H1 (cell line): ENCODE measurements at regions not wholly inside any gene's neighbourhood (a gene's known extent, or its start where the extent isn't known, plus 50 kb on each side); places are given as distances from the start of the nearest gene placed in this dataset.

Source experiments
- CTCF ChIA-PET: fragments of 300-600 bp; sonication (Branson Sonifier 250); formaldehyde crosslinking; loops from one replicate; lab custom pipeline; 2021; ENCODE audit not compliant: partially characterized antibody; lab: Charles Lee
- POLR2A ChIA-PET: fragments of 300-600 bp; sonication (Branson Sonifier 250); formaldehyde crosslinking; loops from one replicate; lab custom pipeline; 2021; ENCODE audit warnings: inconsistent platforms; ENCODE audit not compliant: partially characterized antibody; lab: Charles Lee
- DNase-seq, 2 experiments: peaks; one replicate each; pipeline versions ENCODE4 v3.0.0 to v3.0.0-alpha.2; 2010 to 2022; ENCODE audit warnings: low spot score in 2 of 2, low read depth in 1 of 2, mixed read lengths in 1 of 2
- FAIRE-seq: peaks from 2 replicates; lab custom pipeline; 2011; peaks lifted over from hg19 to GRCh38; lab: Jason Lieb, UNC
- H2AFZ ChIP-seq: 2 replicates; pipeline ENCODE4 v1.8.1; 2012; ENCODE audit warnings: low read length, inconsistent platforms
- H2AK5ac ChIP-seq: 2 replicates; pipeline ENCODE4 v1.6.1; 2013; ENCODE audit warnings: low read depth, low read length
- H2BK120ac ChIP-seq: replicated peaks from 2 replicates; pipeline ENCODE3; 2013; ENCODE audit warnings: low read depth, low read length, inconsistent platforms
- H2BK12ac ChIP-seq: 2 replicates; pipeline ENCODE4 v1.6.1; 2013; ENCODE audit warnings: low read depth, low read length
- H2BK15ac ChIP-seq: 2 replicates; pipeline ENCODE4 v1.6.1; 2013; ENCODE audit warnings: low read length
- H2BK20ac ChIP-seq: 2 replicates; pipeline ENCODE4 v1.6.1; 2013; ENCODE audit warnings: low read length
- H2BK5ac ChIP-seq: 2 replicates; pipeline ENCODE4 v1.6.1; 2013; ENCODE audit warnings: low read depth, low read length
- H3K14ac ChIP-seq: 2 replicates; pipeline ENCODE4 v1.6.1; 2013; ENCODE audit warnings: inconsistent platforms; ENCODE audit not compliant: insufficient read length
- H3K18ac ChIP-seq: 2 replicates; pipeline ENCODE4 v1.6.1; 2013; ENCODE audit warnings: low read length; ENCODE audit errors: extremely low read depth
- H3K23ac ChIP-seq: 2 replicates; pipeline ENCODE4 v1.6.1; 2013; ENCODE audit warnings: inconsistent platforms; ENCODE audit not compliant: insufficient read length
- H3K23me2 ChIP-seq: 2 replicates; pipeline ENCODE4 v1.6.1; 2013; ENCODE audit warnings: low read depth, low read length
- H3K27ac ChIP-seq: 2 replicates; pipeline ENCODE4 v1.6.1; 2011; ENCODE audit warnings: low read depth, low read length, inconsistent platforms
- H3K27me3 ChIP-seq, 4 experiments: replicated peaks in 1 of 4; 1 replicate in 1 of 4; 2 replicates in 3 of 4; pipeline versions ENCODE4 v1.6.1 to v1.8.1; 2011 to 2013; ENCODE audit warnings: low read length in 3 of 4, mild to moderate bottlenecking in 3 of 4, inconsistent platforms in 2 of 4, mixed read lengths in 2 of 4, moderate library complexity in 1 of 4; ENCODE audit not compliant: control insufficient read depth in 3 of 4, insufficient read depth in 3 of 4; ENCODE audit errors: extremely low read depth in 1 of 4
- H3K36me3 ChIP-seq, 4 experiments: 2 replicates each; pipeline versions ENCODE4 v1.6.1 to v1.8.1; 2011 to 2013; ENCODE audit warnings: mild to moderate bottlenecking in 4 of 4, low read length in 3 of 4, moderate library complexity in 2 of 4, control low read depth in 1 of 4, inconsistent platforms in 1 of 4; ENCODE audit not compliant: insufficient read depth in 4 of 4, control insufficient read depth in 2 of 4
- H3K4ac ChIP-seq: replicated peaks from 2 replicates; pipeline ENCODE3; 2013; ENCODE audit warnings: low read length, low read depth, mixed read lengths, inconsistent platforms; ENCODE audit not compliant: insufficient read length
- H3K4me1 ChIP-seq, 4 experiments: replicated peaks in 1 of 4; 1 replicate in 1 of 4; 2 replicates in 3 of 4; pipeline versions ENCODE4 v1.6.1 to v1.8.1; 2011 to 2013; ENCODE audit warnings: low read length in 3 of 4, inconsistent platforms in 2 of 4, mixed read lengths in 1 of 4; ENCODE audit not compliant: insufficient read depth in 4 of 4, control insufficient read depth in 3 of 4
- H3K4me2 ChIP-seq, 2 experiments: 2 replicates each; pipeline versions ENCODE4 v1.6.1 to v1.8.1; 2011 to 2013; ENCODE audit warnings: low read depth in 2 of 2, low read length in 2 of 2, control low read depth in 1 of 2, inconsistent platforms in 1 of 2, mild to moderate bottlenecking in 1 of 2; ENCODE audit not compliant: insufficient read depth in 1 of 2
- H3K4me3 ChIP-seq, 4 experiments: fragments of 200-600, 300-600 bp in 1 of 4; sonication (generic), shearing (Covaris generic), sonication (Bioruptor Twin) in 1 of 4; 2 replicates each; pipeline versions ENCODE4 v1.5.1 to v1.8.1; 2011 to 2016; ENCODE audit warnings: low read length in 4 of 4, low read depth in 3 of 4, control low read depth in 2 of 4, inconsistent platforms in 2 of 4, mild to moderate bottlenecking in 2 of 4, mixed read lengths in 1 of 4, moderate library complexity in 1 of 4; ENCODE audit not compliant: insufficient read depth in 2 of 4; ENCODE audit errors: extremely low read depth in 1 of 4
- H3K56ac ChIP-seq: replicated peaks from 2 replicates; pipeline ENCODE3; 2013; ENCODE audit warnings: low read depth, mild to moderate bottlenecking, mixed read lengths, low read length, inconsistent platforms; ENCODE audit not compliant: insufficient read length
- H3K79me1 ChIP-seq: 2 replicates; pipeline ENCODE4 v1.6.1; 2013; ENCODE audit warnings: low read depth, low read length, control low read depth
- H3K79me2 ChIP-seq, 2 experiments: 2 replicates each; pipeline versions ENCODE4 v1.6.1 to v1.8.1; 2012 to 2013; ENCODE audit warnings: low read length in 2 of 2, mild to moderate bottlenecking in 2 of 2, inconsistent platforms in 1 of 2; ENCODE audit not compliant: insufficient read depth in 2 of 2, control insufficient read depth in 1 of 2
- H3K9ac ChIP-seq, 4 experiments: replicated peaks in 1 of 4; 1 replicate in 1 of 4; 2 replicates in 3 of 4; pipeline versions ENCODE4 v1.6.1 to v1.8.1; 2011 to 2013; ENCODE audit warnings: low read depth in 3 of 4, low read length in 3 of 4, control low read depth in 2 of 4, mild to moderate bottlenecking in 2 of 4, moderate library complexity in 2 of 4, inconsistent platforms in 1 of 4; ENCODE audit errors: extremely low read depth in 1 of 4
- H3K9me3 ChIP-seq, 2 experiments: 2 replicates each; pipeline versions ENCODE4 v1.6.1 to v1.8.1; 2012 to 2013; ENCODE audit warnings: mild to moderate bottlenecking in 2 of 2, moderate library complexity in 2 of 2, control low read depth in 1 of 2, inconsistent platforms in 1 of 2, low read depth in 1 of 2, low read length in 1 of 2, mixed read lengths in 1 of 2; ENCODE audit not compliant: insufficient read depth in 2 of 2
- H4K20me1 ChIP-seq, 2 experiments: replicated peaks in 1 of 2; 2 replicates each; pipeline versions ENCODE3 to v1.8.1; 2011 to 2013; ENCODE audit warnings: inconsistent platforms in 2 of 2, low read length in 2 of 2, mild to moderate bottlenecking in 1 of 2; ENCODE audit not compliant: insufficient read depth in 2 of 2, control insufficient read depth in 1 of 2
- H4K5ac ChIP-seq: 2 replicates; pipeline ENCODE4 v1.6.1; 2013; ENCODE audit warnings: low read length, low read depth, mixed read lengths, inconsistent platforms; ENCODE audit not compliant: insufficient read length
- H4K8ac ChIP-seq: 2 replicates; pipeline ENCODE4 v1.8.0; 2013; ENCODE audit warnings: mild to moderate bottlenecking, moderate library complexity, low read length, inconsistent platforms; ENCODE audit not compliant: insufficient read depth; ENCODE audit errors: extremely low read depth
- H4K91ac ChIP-seq: replicated peaks from 2 replicates; pipeline ENCODE3; 2013; ENCODE audit warnings: low read length, mixed read lengths, inconsistent platforms; ENCODE audit not compliant: insufficient read length
- GABPA ChIP-seq: IDR thresholded peaks from 2 replicates; pipeline ENCODE4 v1.6.1; 2011; ENCODE audit warnings: mild to moderate bottlenecking, low read length, moderate library complexity, borderline replicate concordance; ENCODE audit not compliant: insufficient read depth
- HDAC2 ChIP-seq, 2 experiments: fragments of 300-600 bp in 1 of 2; sonication (generic) in 1 of 2; IDR thresholded peaks; 2 replicates each; pipeline ENCODE4 v1.6.1; 2011 to 2012; ENCODE audit warnings: low read depth in 2 of 2, low read length in 2 of 2, mild to moderate bottlenecking in 2 of 2, moderate library complexity in 2 of 2, borderline replicate concordance in 1 of 2, inconsistent platforms in 1 of 2
- JUN ChIP-seq: IDR thresholded peaks from 2 replicates; pipeline ENCODE4 v1.6.1; 2011; ENCODE audit warnings: low read depth, mild to moderate bottlenecking, improper control_type of control experiment, low read length
- SUZ12 ChIP-seq: fragments of 200-600 bp; sonication (generic); IDR thresholded peaks from 2 replicates; pipeline ENCODE4 v1.6.1; 2012; ENCODE audit warnings: mild to moderate bottlenecking, inconsistent platforms, low read length, moderate library complexity, mixed read lengths
- WGBS, 2 experiments: shearing (Covaris generic) in 1 of 2; methylation state at CpG; one replicate each; pipeline versions ENCODE4 v1.1.6 to v1.1.7; 2013 to 2015; ENCODE audit warnings: low lambda C conversion rate in 2 of 2, mixed read lengths in 2 of 2, inconsistent platforms in 1 of 2, low coverage in 1 of 2, missing lambda C conversion rate in 1 of 2; ENCODE audit not compliant: insufficient replicate concordance in 2 of 2, insufficient coverage in 1 of 2, insufficient read length in 1 of 2; ENCODE audit errors: extremely low coverage in 1 of 2, missing lambda C conversion rate in 1 of 2; 5-methylcytosine and 5-hydroxymethylcytosine counted together

DNA sequence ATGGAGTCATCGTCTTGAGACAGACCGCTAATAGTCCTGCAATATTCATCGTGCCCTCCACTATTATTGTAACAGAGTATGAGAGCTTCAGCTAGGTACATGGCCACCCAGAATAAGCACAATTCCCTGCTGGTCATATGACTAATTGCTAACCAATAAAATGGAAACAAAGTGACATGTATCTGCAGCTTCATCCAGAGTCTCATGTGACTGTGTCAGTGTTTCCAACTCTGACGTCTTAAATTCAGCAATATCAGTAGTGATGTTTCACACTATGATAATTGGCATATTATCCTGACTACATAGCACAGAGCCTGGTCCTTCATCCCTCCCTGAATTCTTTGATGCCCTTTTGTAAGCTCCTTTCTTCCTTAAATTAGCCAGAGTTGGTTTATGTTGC lies 167.4 kb downstream of the RPS29 start:
- H2BK15ac ChIP-seq = no peak overlapping the region
- no peak overlapping the region for H2BK5ac ChIP-seq
- H4K91ac ChIP-seq = no peak overlapping the region
- ChIA-PET CTCF (interaction anchor here (0.8 to 1.3 kb wide), 4 partner anchors 11 to 79 kb away, joined by 3 read pairs; no protein-coding TSS in a partner anchor), POLR2A (no interaction called here)
- H3K4ac ChIP-seq = no peak overlapping the region
- no peak overlapping the region for H3K4me3 ChIP-seq
- H4K20me1 ChIP-seq = no peaks in the 10 kb centered on the region
- H3K56ac ChIP-seq = no peak overlapping the region
- no peak overlapping the region for H3K14ac ChIP-seq
- H3K4me1 ChIP-seq = peaks cover 0 to 6% (median 3%) of the 10 kb centered on the region in 4 experiments; a peak in 3 of 7 replicates
- H2AFZ ChIP-seq = no peak overlapping the region
- H2AK5ac ChIP-seq = no peak overlapping the region
- FAIRE-seq (peak; percentile 28), DNase-seq (no peak)
- H3K9ac ChIP-seq = no peak overlapping the region
- no peak overlapping the region for H3K4me2 ChIP-seq
- H2BK120ac ChIP-seq = no peak overlapping the region
- no peak overlapping the region for H2BK20ac ChIP-seq
- H4K8ac ChIP-seq = no peak overlapping the region
- no peaks in the 10 kb centered on the region for H3K23me2 ChIP-seq
- no peaks in the 10 kb centered on the region for H3K79me2 ChIP-seq
- 89% methylated on average over 4 of the region's 4 CpGs; no CpG with 5 or more reads in 1 of the 2 experiments for WGBS, 2 experiments
- no peak overlapping the region for H2BK12ac ChIP-seq
- no peaks in the 10 kb centered on the region for H3K79me1 ChIP-seq
- TF ChIP-seq JUN = no peak
- no peak for TF ChIP-seq SUZ12
- TF ChIP-seq HDAC2 (IDR thresholded peaks at IDR 0.05; ENCODE audit: borderline replicate concordance in 1 of 2, low read depth in 2 of 2, low read length in 2 of 2) = no peak
- TF ChIP-seq GABPA = no peak
- H3K9me3 ChIP-seq = no peaks in the 10 kb centered on the region
- H3K18ac ChIP-seq = no peak overlapping the region
- no peaks in the 10 kb centered on the region for H3K27me3 ChIP-seq
- no peak overlapping the region for H3K23ac ChIP-seq
- no peak overlapping the region for H3K27ac ChIP-seq
- H4K5ac ChIP-seq = no peak overlapping the region
- no peaks in the 10 kb centered on the region for H3K36me3 ChIP-seq
